Stimulated activated CD4-positive, alpha-beta T cell treated with anti-CD3 and anti-CD28 coated beads, Interleukin-1b, Interleukin-23, amount 100 ng/mL, for 48 hours (primary cell): ENCODE measurements at regions not wholly inside any gene's neighbourhood (a gene's known extent, or its start where the extent isn't known, plus 50 kb on each side); places are given as distances from the start of the nearest gene placed in this dataset.

Experiments
- DNase-seq: peaks from one replicate; pipeline ENCODE4 v3.0.0-alpha.2; 2020

DNA sequence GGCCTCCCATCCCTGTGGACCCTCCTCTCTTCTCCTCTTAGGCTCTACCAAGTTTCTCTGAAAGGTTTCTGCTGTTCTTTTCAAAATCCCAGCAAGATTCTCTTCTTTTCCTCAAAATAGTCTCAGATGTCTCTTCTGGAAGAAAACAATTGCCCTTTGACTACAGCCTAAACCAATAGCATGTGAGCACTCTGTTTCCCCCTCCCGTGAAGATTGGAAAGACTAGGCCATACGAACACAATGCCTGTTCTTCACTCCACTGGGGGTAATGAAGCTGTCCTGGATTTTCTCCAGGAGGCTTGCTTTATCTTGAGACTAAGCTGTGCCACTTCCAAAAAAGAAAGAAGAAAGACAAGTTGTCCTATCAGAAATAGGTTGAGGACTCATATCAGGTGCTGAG is 178.7 kb upstream of the MCTP2 start:
- DNase-seq = no peak

- DNase-seq = no peak
Observed at GRCh38 chr15:94047566-94047965, 183.8 kb upstream of the MCTP2 start.

DNA sequence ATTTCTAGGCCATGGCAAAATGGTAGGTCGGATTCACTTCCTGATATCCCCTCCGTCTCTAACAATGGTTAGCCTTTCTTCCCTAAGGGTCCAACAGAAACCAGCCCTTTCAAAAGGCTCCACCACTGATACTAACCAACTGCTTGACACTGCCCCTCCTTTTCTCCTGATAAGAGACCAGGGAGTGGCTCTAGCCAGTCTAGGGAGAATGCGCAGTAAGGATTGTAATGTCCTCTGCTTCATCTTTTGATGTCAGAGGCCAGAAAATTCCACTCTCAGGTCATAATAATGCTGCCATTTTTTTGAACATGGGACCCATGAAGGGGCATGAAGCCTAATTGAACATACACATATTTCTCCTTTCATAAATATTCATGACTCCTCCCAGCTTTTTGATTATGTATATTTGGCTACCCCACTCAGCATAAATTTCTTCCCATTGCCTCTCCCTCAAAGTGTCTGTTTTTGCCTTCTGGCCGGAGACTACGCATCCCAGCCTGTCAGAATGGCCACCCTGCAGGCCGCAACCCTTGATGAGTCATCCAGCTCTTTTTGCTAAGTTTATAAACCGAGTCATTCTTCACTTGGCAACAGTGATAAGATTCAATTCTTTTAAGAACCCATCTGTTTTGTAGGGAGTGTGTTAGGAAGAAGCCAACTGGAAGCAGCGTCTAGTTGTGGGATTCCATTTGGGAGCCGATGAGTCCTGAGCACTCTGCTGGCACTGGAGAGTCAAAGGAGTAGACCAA is 189.0 kb upstream of the MCTP2 start:
- DNase-seq = no peak

GRCh38 chr15:94041746-94042145 is 189.6 kb upstream of the MCTP2 start:
- no peak for DNase-seq

- no peak for DNase-seq
Observed at GRCh38 chr15:94040541-94041248, 190.7 kb upstream of the MCTP2 start.

- no peak for DNase-seq
Observed at GRCh38 chr15:94036156-94036555, 195.2 kb upstream of the MCTP2 start.

- no peak for DNase-seq
Observed at GRCh38 chr15:94033683-94034020, 197.7 kb upstream of the MCTP2 start.

GRCh38 chr15:94033014-94033682 is 198.2 kb upstream of the MCTP2 start:
- DNase-seq = no peak

- no peak for DNase-seq
Observed at GRCh38 chr15:94032571-94032970, 198.8 kb upstream of the MCTP2 start.

GRCh38 chr15:94031072-94031471 is 200.3 kb upstream of the MCTP2 start:
- DNase-seq = no peak

- no peak for DNase-seq
Observed at GRCh38 chr15:94029495-94029894, 201.9 kb upstream of the MCTP2 start.

GRCh38 chr15:94028809-94029208 is 202.6 kb upstream of the MCTP2 start:
- DNase-seq = no peak

GRCh38 chr15:94028121-94028520 is 203.2 kb upstream of the MCTP2 start:
- no peak for DNase-seq

GRCh38 chr15:94027581-94027980 is 203.8 kb upstream of the MCTP2 start:
- no peak for DNase-seq

GRCh38 chr15:94026458-94027304 is 204.7 kb upstream of the MCTP2 start:
- DNase-seq = no peak

GRCh38 chr15:94023531-94023930 is 207.8 kb upstream of the MCTP2 start:
- no peak for DNase-seq

- no peak for DNase-seq
Observed at GRCh38 chr15:94021621-94022320, 209.6 kb upstream of the MCTP2 start.

DNA sequence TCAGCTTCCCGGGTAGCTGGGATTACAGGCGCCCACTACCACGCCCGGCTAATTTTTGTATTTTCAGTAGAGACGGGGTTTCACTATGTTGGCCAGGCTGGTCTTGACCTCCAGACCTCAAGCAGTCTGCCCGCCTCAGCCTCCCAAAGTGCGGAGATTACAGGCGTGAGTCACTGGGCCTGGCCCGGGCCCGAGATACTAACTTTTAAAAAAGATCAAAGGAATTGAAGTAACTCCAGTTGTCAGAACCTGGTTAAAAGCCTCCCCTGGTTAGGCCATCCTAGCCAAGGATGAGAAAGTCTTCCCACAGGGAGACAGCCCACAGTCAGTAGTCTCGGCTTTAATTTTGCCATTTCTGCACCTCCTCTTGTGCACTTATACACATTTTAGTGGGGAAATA is 212.3 kb upstream of the MCTP2 start:
- DNase-seq = no peak

- no peak for DNase-seq
Observed at GRCh38 chr15:94015324-94015723, 216.0 kb upstream of the MCTP2 start.

- DNase-seq = no peak
Observed at GRCh38 chr15:94008104-94009074, 223.0 kb upstream of the MCTP2 start.

DNA sequence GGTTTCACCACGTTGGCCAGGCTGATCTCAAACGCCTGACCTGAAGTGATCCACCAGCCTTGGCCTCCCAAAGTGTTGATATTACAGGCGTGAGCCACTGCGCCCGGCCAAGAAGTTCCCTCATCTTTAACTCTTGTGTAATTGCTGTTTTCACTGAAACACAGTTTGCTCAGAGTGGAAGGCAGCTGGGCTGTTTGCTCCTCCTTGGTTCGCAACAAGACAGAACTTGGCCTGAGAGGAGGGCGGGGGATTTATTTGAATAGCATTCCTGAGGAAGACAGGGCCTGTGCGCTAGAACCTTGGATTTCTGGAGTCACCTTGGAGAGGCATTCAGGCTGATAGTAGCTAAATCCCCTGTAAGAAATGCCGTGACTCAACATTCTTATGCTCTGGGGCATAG is 226.7 kb upstream of the MCTP2 start:
- DNase-seq = no peak
